ENCODE measurements at regions not wholly inside any gene's neighbourhood (a gene's known extent, or its start where the extent isn't known, plus 50 kb on each side); places are given as distances from the start of the nearest gene placed in this dataset.

GRCh38 chr1:57803586-57803985, 379.7 kb upstream of the DAB1 start:
- H3K4me1 ChIP-seq (ENCODE audit: control insufficient read depth in 2 of 2, insufficient read depth in 2 of 2, low read length in 1 of 2) = no peaks in the 10 kb centered on the region
- WGBS, 2 donors = 93% methylated on average over 3 of the region's 3 CpGs

GRCh38 chr1:57800376-57800775, 376.5 kb upstream of the DAB1 start:
- no peak overlapping the region for H3K4me3 ChIP-seq (ENCODE audit: low read depth in 1 of 2, low read length in 2 of 2)
- WGBS, 2 donors = 88 to 89% methylated on average over 3 of the region's 3 CpGs
- no peak overlapping the region for H3K27ac ChIP-seq (ENCODE audit: low read depth in 2 of 2, low read length in 1 of 2)
- H3K9me3 ChIP-seq (ENCODE audit: control insufficient read depth in 2 of 2, insufficient read depth in 1 of 2, low read depth in 1 of 2, low read length in 1 of 2) = no peaks in the 10 kb centered on the region
- H3K27me3 ChIP-seq (ENCODE audit: control insufficient read depth in 1 of 2, insufficient read depth in 2 of 2, low read length in 2 of 2) = no peaks in the 10 kb centered on the region
- no peaks in the 10 kb centered on the region for H3K4me1 ChIP-seq (ENCODE audit: control insufficient read depth in 2 of 2, insufficient read depth in 2 of 2, low read length in 1 of 2)
- no peaks in the 10 kb centered on the region for H3K36me3 ChIP-seq (ENCODE audit: control insufficient read depth in 2 of 2, insufficient read depth in 2 of 2, low read length in 1 of 2)

More at GRCh38 chr1:57803586-57803985, 379.7 kb upstream of the DAB1 start:
- Histone ChIP-seq H3K27me3 (ENCODE audit: control insufficient read depth in 1 of 2, insufficient read depth in 2 of 2, low read length in 2 of 2) (no peaks in the 10 kb centered on the region), H3K27ac (ENCODE audit: low read depth in 2 of 2, low read length in 1 of 2) (no peak overlapping the region), H3K4me3 (ENCODE audit: low read depth in 1 of 2, low read length in 2 of 2) (no peak overlapping the region), H3K36me3 (ENCODE audit: control insufficient read depth in 2 of 2, insufficient read depth in 2 of 2, low read length in 1 of 2) (no peaks in the 10 kb centered on the region), H3K9me3 (ENCODE audit: control insufficient read depth in 2 of 2, insufficient read depth in 1 of 2, low read depth in 1 of 2, low read length in 1 of 2) (no peaks in the 10 kb centered on the region)

GRCh38 chr1:57799490-57800115, 375.7 kb upstream of the DAB1 start:
- 53 to 69% methylated on average over 4 of the region's 4 CpGs for WGBS, 2 donors
- H3K4me3 ChIP-seq (ENCODE audit: low read depth in 1 of 2, low read length in 2 of 2) = no peak overlapping the region
- H3K36me3 ChIP-seq (ENCODE audit: control insufficient read depth in 2 of 2, insufficient read depth in 2 of 2, low read length in 1 of 2) = no peaks in the 10 kb centered on the region
- H3K9me3 ChIP-seq (ENCODE audit: control insufficient read depth in 2 of 2, insufficient read depth in 1 of 2, low read depth in 1 of 2, low read length in 1 of 2) = no peaks in the 10 kb centered on the region
- H3K4me1 ChIP-seq (ENCODE audit: control insufficient read depth in 2 of 2, insufficient read depth in 2 of 2, low read length in 1 of 2) = no peaks in the 10 kb centered on the region
- H3K27me3 ChIP-seq (ENCODE audit: control insufficient read depth in 1 of 2, insufficient read depth in 2 of 2, low read length in 2 of 2) = no peaks in the 10 kb centered on the region
- no peak overlapping the region for H3K27ac ChIP-seq (ENCODE audit: low read depth in 2 of 2, low read length in 1 of 2)

- H3K9me3 ChIP-seq (ENCODE audit: control insufficient read depth in 2 of 2, insufficient read depth in 1 of 2, low read depth in 1 of 2, low read length in 1 of 2) = no peaks in the 10 kb centered on the region
- H3K27ac ChIP-seq (ENCODE audit: low read depth in 2 of 2, low read length in 1 of 2) = no peak overlapping the region
- H3K4me3 ChIP-seq (ENCODE audit: low read depth in 1 of 2, low read length in 2 of 2) = no peak overlapping the region
- no peaks in the 10 kb centered on the region for H3K4me1 ChIP-seq (ENCODE audit: control insufficient read depth in 2 of 2, insufficient read depth in 2 of 2, low read length in 1 of 2)
- H3K36me3 ChIP-seq (ENCODE audit: control insufficient read depth in 2 of 2, insufficient read depth in 2 of 2, low read length in 1 of 2) = no peaks in the 10 kb centered on the region
- no peaks in the 10 kb centered on the region for H3K27me3 ChIP-seq (ENCODE audit: control insufficient read depth in 1 of 2, insufficient read depth in 2 of 2, low read length in 2 of 2)
- 38 to 52% methylated on average over 1 of the region's 1 CpG for WGBS, 2 donors
Observed at GRCh38 chr1:57798543-57798942, 374.7 kb upstream of the DAB1 start.

GRCh38 chr1:57797084-57797483, 373.2 kb upstream of the DAB1 start:
- H3K4me3 ChIP-seq (ENCODE audit: low read depth in 1 of 2, low read length in 2 of 2) = no peak overlapping the region
- H3K27me3 ChIP-seq (ENCODE audit: control insufficient read depth in 1 of 2, insufficient read depth in 2 of 2, low read length in 2 of 2) = no peaks in the 10 kb centered on the region
- H3K36me3 ChIP-seq (ENCODE audit: control insufficient read depth in 2 of 2, insufficient read depth in 2 of 2, low read length in 1 of 2) = no peaks in the 10 kb centered on the region
- 56 to 67% methylated on average over 3 of the region's 3 CpGs for WGBS, 2 donors
- H3K9me3 ChIP-seq (ENCODE audit: control insufficient read depth in 2 of 2, insufficient read depth in 1 of 2, low read depth in 1 of 2, low read length in 1 of 2) = no peaks in the 10 kb centered on the region
- H3K27ac ChIP-seq (ENCODE audit: low read depth in 2 of 2, low read length in 1 of 2) = no peak overlapping the region
- H3K4me1 ChIP-seq (ENCODE audit: control insufficient read depth in 2 of 2, insufficient read depth in 2 of 2, low read length in 1 of 2) = no peaks in the 10 kb centered on the region

GRCh38 chr1:57796616-57797015, 372.8 kb upstream of the DAB1 start:
- 74 to 82% methylated on average over 2 of the region's 2 CpGs for WGBS, 2 donors
- H3K4me3 ChIP-seq (ENCODE audit: low read depth in 1 of 2, low read length in 2 of 2) = no peak overlapping the region
- H3K27ac ChIP-seq (ENCODE audit: low read depth in 2 of 2, low read length in 1 of 2) = no peak overlapping the region
- H3K9me3 ChIP-seq (ENCODE audit: control insufficient read depth in 2 of 2, insufficient read depth in 1 of 2, low read depth in 1 of 2, low read length in 1 of 2) = no peaks in the 10 kb centered on the region
- H3K36me3 ChIP-seq (ENCODE audit: control insufficient read depth in 2 of 2, insufficient read depth in 2 of 2, low read length in 1 of 2) = no peaks in the 10 kb centered on the region
- no peaks in the 10 kb centered on the region for H3K4me1 ChIP-seq (ENCODE audit: control insufficient read depth in 2 of 2, insufficient read depth in 2 of 2, low read length in 1 of 2)
- H3K27me3 ChIP-seq (ENCODE audit: control insufficient read depth in 1 of 2, insufficient read depth in 2 of 2, low read length in 2 of 2) = no peaks in the 10 kb centered on the region

GRCh38 chr1:57795886-57796285, 372.0 kb upstream of the DAB1 start:
- Histone ChIP-seq H3K4me1 (ENCODE audit: control insufficient read depth in 2 of 2, insufficient read depth in 2 of 2, low read length in 1 of 2) (no peaks in the 10 kb centered on the region), H3K9me3 (ENCODE audit: control insufficient read depth in 2 of 2, insufficient read depth in 1 of 2, low read depth in 1 of 2, low read length in 1 of 2) (no peaks in the 10 kb centered on the region)
- WGBS, 2 donors = 82 to 85% methylated on average over 5 of the region's 5 CpGs

GRCh38 chr1:57794078-57794477, 370.2 kb upstream of the DAB1 start:
- Histone ChIP-seq H3K36me3 (ENCODE audit: control insufficient read depth in 2 of 2, insufficient read depth in 2 of 2, low read length in 1 of 2) (no peaks in the 10 kb centered on the region), H3K27ac (ENCODE audit: low read depth in 2 of 2, low read length in 1 of 2) (no peak overlapping the region), H3K4me3 (ENCODE audit: low read depth in 1 of 2, low read length in 2 of 2) (no peak overlapping the region), H3K27me3 (ENCODE audit: control insufficient read depth in 1 of 2, insufficient read depth in 2 of 2, low read length in 2 of 2) (no peaks in the 10 kb centered on the region), H3K4me1 (ENCODE audit: control insufficient read depth in 2 of 2, insufficient read depth in 2 of 2, low read length in 1 of 2) (no peaks in the 10 kb centered on the region), H3K9me3 (ENCODE audit: control insufficient read depth in 2 of 2, insufficient read depth in 1 of 2, low read depth in 1 of 2, low read length in 1 of 2) (no peaks in the 10 kb centered on the region)
- 50 to 65% methylated on average over 2 of the region's 2 CpGs for WGBS, 2 donors

More at GRCh38 chr1:57795886-57796285, 372.0 kb upstream of the DAB1 start:
- no peaks in the 10 kb centered on the region for H3K36me3 ChIP-seq (ENCODE audit: control insufficient read depth in 2 of 2, insufficient read depth in 2 of 2, low read length in 1 of 2)
- no peak overlapping the region for H3K27ac ChIP-seq (ENCODE audit: low read depth in 2 of 2, low read length in 1 of 2)
- no peaks in the 10 kb centered on the region for H3K27me3 ChIP-seq (ENCODE audit: control insufficient read depth in 1 of 2, insufficient read depth in 2 of 2, low read length in 2 of 2)
- no peak overlapping the region for H3K4me3 ChIP-seq (ENCODE audit: low read depth in 1 of 2, low read length in 2 of 2)

GRCh38 chr1:57791497-57791896, 367.6 kb upstream of the DAB1 start:
- no peaks in the 10 kb centered on the region for H3K27me3 ChIP-seq (ENCODE audit: control insufficient read depth in 1 of 2, insufficient read depth in 2 of 2, low read length in 2 of 2)
- H3K27ac ChIP-seq (ENCODE audit: low read depth in 2 of 2, low read length in 1 of 2) = no peak overlapping the region
- H3K36me3 ChIP-seq (ENCODE audit: control insufficient read depth in 2 of 2, insufficient read depth in 2 of 2, low read length in 1 of 2) = no peaks in the 10 kb centered on the region
- no peak overlapping the region for H3K4me3 ChIP-seq (ENCODE audit: low read depth in 1 of 2, low read length in 2 of 2)
- no peaks in the 10 kb centered on the region for H3K9me3 ChIP-seq (ENCODE audit: control insufficient read depth in 2 of 2, insufficient read depth in 1 of 2, low read depth in 1 of 2, low read length in 1 of 2)
- whole genome bisulfite sequencing, 2 donors = 77 to 80% methylated on average over 3 of the region's 3 CpGs
- no peaks in the 10 kb centered on the region for H3K4me1 ChIP-seq (ENCODE audit: control insufficient read depth in 2 of 2, insufficient read depth in 2 of 2, low read length in 1 of 2)

- H3K27me3 ChIP-seq (ENCODE audit: control insufficient read depth in 1 of 2, insufficient read depth in 2 of 2, low read length in 2 of 2) = no peaks in the 10 kb centered on the region
- no peak overlapping the region for H3K27ac ChIP-seq (ENCODE audit: low read depth in 2 of 2, low read length in 1 of 2)
- no peaks in the 10 kb centered on the region for H3K36me3 ChIP-seq (ENCODE audit: control insufficient read depth in 2 of 2, insufficient read depth in 2 of 2, low read length in 1 of 2)
- H3K4me1 ChIP-seq (ENCODE audit: control insufficient read depth in 2 of 2, insufficient read depth in 2 of 2, low read length in 1 of 2) = no peaks in the 10 kb centered on the region
- H3K4me3 ChIP-seq (ENCODE audit: low read depth in 1 of 2, low read length in 2 of 2) = no peak overlapping the region
- H3K9me3 ChIP-seq (ENCODE audit: control insufficient read depth in 2 of 2, insufficient read depth in 1 of 2, low read depth in 1 of 2, low read length in 1 of 2) = no peaks in the 10 kb centered on the region
- 85 to 90% methylated on average over 5 of the region's 5 CpGs for WGBS, 2 donors
Observed at GRCh38 chr1:57789936-57790335, 366.1 kb upstream of the DAB1 start.

Data from esophagus (tissue), 2 donors.